ENCODE measurements at regions not wholly inside any gene's neighbourhood (a gene's known extent, or its start where the extent isn't known, plus 50 kb on each side); places are given as distances from the start of the nearest gene placed in this dataset.

DNA sequence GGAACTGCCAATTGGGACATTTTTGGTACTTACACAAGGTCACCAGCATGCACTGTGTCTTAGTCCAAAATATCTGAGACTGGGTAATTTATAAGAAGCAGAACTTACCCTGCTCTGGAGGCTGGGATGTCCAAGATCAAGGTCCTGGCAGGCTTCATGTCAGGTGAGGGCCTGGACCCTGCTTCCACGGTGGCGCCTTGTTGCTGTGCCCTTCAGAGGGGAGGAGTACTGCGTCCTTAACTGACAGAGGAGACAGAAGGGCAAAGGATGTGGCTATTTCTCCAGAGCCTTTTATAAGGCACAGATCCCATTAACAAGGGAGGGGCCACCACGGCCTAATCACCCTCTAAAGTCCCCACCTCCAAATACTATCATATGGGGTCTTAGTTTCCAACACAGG lies 178.9 kb downstream of the C16orf95 start:
- H3K9me3 ChIP-seq = no peaks in the 10 kb centered on the region
- no peaks in the 10 kb centered on the region for H3K4me1 ChIP-seq (ENCODE audit: insufficient read depth)
- no peaks in the 10 kb centered on the region for H3K36me3 ChIP-seq
- intact Hi-C loops (cut with DNase I) = no loop called here
- no peak overlapping the region for H3K4me3 ChIP-seq
- H3K27me3 ChIP-seq = no peaks in the 10 kb centered on the region
- DNase-seq = no peak
- TF ChIP-seq EP300 (IDR thresholded peaks at IDR 0.05) = no peak
- no peak for TF ChIP-seq POLR2A (IDR thresholded peaks at IDR 0.05)
- TF ChIP-seq, protein P1, sequence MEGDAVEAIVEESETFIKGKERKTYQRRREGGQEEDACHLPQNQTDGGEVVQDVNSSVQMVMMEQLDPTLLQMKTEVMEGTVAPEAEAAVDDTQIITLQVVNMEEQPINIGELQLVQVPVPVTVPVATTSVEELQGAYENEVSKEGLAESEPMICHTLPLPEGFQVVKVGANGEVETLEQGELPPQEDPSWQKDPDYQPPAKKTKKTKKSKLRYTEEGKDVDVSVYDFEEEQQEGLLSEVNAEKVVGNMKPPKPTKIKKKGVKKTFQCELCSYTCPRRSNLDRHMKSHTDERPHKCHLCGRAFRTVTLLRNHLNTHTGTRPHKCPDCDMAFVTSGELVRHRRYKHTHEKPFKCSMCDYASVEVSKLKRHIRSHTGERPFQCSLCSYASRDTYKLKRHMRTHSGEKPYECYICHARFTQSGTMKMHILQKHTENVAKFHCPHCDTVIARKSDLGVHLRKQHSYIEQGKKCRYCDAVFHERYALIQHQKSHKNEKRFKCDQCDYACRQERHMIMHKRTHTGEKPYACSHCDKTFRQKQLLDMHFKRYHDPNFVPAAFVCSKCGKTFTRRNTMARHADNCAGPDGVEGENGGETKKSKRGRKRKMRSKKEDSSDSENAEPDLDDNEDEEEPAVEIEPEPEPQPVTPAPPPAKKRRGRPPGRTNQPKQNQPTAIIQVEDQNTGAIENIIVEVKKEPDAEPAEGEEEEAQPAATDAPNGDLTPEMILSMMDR (IDR thresholded peaks at IDR 0.05) = no peak
- 92 to 94% (median 92%) methylated on average over 4 of the region's 4 CpGs for WGBS, 3 donors
- no peak overlapping the region for H3K27ac ChIP-seq

DNA sequence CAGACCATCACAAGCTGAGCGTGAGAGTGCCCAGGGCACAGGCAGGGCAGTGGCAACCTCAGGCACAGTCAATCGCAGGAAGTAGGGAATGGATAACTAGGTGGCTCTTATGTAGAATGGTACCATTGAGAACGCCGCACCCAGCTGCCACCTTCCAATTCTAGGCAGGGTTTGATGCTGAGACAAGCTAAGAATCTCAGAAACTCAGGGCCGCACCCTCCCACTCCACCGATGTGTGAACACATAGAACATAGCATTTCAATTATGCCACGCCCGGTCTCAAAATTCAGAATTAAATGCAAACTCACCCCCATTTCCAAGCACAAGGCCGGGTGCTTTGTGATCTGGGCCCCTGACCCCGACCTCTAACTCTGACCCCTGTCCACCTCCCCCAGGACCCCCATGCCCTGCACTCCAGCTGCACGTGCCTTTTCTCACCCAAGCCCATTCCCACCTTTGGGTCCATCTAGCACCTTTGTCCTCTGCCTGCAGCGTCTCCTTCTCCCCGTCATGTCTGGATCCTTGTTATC lies 178.4 kb downstream of the C16orf95 start:
- no peaks in the 10 kb centered on the region for H3K9me3 ChIP-seq
- no peaks in the 10 kb centered on the region for H3K36me3 ChIP-seq
- no peaks in the 10 kb centered on the region for H3K4me1 ChIP-seq (ENCODE audit: insufficient read depth)
- no peak overlapping the region for H3K4me3 ChIP-seq
- TF ChIP-seq, protein P1 (IDR thresholded peaks at IDR 0.05) = no peak
- no peak for TF ChIP-seq POLR2A (IDR thresholded peaks at IDR 0.05)
- TF ChIP-seq EP300 (IDR thresholded peaks at IDR 0.05) = no peak
- 84 to 89% (median 88%) methylated on average over 13 of the region's 13 CpGs for WGBS, 3 donors
- H3K27me3 ChIP-seq = no peaks in the 10 kb centered on the region
- DNase-seq = no peak
- H3K27ac ChIP-seq = no peak overlapping the region
- intact Hi-C loops (cut with DNase I) = no loop called here

DNA sequence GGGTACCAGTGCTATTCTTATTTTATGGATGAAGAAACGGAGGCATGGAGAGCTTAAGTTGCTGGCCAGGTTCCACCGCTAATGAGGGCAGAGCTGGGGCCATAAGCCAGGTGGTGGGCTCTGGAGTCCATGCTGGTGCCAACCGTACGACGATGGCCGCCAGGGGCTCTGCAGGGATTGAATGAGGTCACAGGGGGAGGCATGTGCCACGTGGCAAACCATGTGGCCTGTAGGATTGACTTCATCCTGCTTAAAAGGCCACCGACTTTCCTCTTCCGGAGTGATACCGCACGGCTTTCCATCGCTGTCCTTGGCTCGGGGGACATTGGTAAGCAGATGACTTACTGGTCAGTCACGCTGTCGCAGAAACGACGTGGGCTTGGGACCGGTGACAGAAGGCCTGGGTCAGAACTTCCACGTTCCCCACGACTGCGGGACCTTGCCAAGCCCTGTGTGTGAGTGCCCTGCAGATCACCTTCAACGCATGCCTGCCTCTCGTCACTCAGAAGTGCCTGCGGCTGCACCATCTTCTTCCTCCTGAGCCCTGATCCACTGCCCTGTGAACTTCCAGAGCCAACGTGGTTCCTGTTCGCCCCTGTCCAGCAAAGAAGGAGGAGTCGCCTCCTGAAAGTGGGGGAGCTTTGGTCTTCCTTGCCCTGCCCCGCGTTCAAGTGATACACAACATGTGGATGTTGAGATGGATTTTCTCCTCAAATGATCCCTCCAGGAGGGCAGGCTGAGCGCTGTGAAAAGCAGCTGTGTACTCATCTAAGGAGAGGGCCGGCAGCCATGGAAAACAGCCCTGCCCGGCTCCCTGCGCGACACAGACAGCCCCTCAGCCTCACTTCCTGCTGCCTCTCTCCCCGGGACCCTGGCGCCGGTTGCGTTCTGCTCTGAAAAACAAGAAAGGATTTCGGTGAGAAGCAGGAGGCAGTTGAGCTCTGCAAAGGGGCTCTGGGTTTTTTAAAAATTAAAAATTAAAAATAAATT lies 176.7 kb downstream of the C16orf95 start:
- TF ChIP-seq EP300 (IDR thresholded peaks at IDR 0.05) (no peak), POLR2A (IDR thresholded peaks at IDR 0.05) (no peak)
- TF ChIP-seq, protein P1 (IDR thresholded peaks at IDR 0.05) = no peak
- intact Hi-C loops (cut with DNase I) = no loop called here

DNA sequence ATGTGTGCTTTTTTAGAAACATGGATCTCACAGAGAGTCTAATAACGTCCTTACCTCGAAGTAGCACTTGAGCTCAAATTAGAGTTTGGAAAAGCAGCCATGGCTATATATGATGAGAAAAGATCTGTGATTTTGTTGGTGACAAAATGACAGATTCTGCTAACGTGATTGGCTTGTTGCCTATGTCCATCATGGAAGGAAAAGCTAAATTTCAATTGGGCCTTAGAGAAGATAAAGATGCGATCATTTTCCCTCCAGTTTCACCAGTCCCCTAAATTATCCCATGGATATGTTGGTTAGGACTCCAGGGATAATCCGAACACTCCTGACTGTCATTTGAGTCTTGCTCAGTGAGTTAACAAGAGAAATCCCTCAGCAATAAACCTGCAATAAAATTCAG lies 175.8 kb downstream of the C16orf95 start:
- Histone ChIP-seq H3K4me1 (ENCODE audit: insufficient read depth) (no peaks in the 10 kb centered on the region), H3K4me3 (no peak overlapping the region), H3K27ac (no peak overlapping the region), H3K27me3 (no peaks in the 10 kb centered on the region), H3K36me3 (no peaks in the 10 kb centered on the region), H3K9me3 (no peaks in the 10 kb centered on the region)
- no peak for DNase-seq
- no peak for TF ChIP-seq POLR2A (IDR thresholded peaks at IDR 0.05)
- no peak for TF ChIP-seq EP300 (IDR thresholded peaks at IDR 0.05)
- TF ChIP-seq, protein P1 (IDR thresholded peaks at IDR 0.05) = no peak
- intact Hi-C loops (cut with DNase I) = no loop called here
- 70 to 82% (median 79%) methylated on average over 5 of the region's 5 CpGs for WGBS, 3 donors

More for the DNA sequence above, 176.7 kb downstream of the C16orf95 start:
- H3K4me3 ChIP-seq = no peak overlapping the region
- H3K9me3 ChIP-seq = no peaks in the 10 kb centered on the region
- no peaks in the 10 kb centered on the region for H3K4me1 ChIP-seq (ENCODE audit: insufficient read depth)
- DNase-seq = no peak
- WGBS, 3 donors = 69 to 75% (median 73%) methylated on average over 39 of the region's 39 CpGs
- no peak overlapping the region for H3K27ac ChIP-seq
- no peaks in the 10 kb centered on the region for H3K36me3 ChIP-seq
- H3K27me3 ChIP-seq = no peaks in the 10 kb centered on the region

Measured in ovary (tissue), 7 donors.